ENCODE measurements at regions not wholly inside any gene's neighbourhood (a gene's known extent, or its start where the extent isn't known, plus 50 kb on each side); places are given as distances from the start of the nearest gene placed in this dataset.
"Not testable (repeated sequence)": the region's sequence is repeated elsewhere in the genome, so short reads cannot be mapped to it uniquely, and the experiment has no call there.

GRCh38 chr16:86345516-86345915, 164.8 kb upstream of the FOXF1 start:
- no CpG with 5 or more reads among the region's 12 CpGs for WGBS (ENCODE audit: insufficient coverage, low lambda C conversion rate)

GRCh38 chr16:86346034-86346433, 164.3 kb upstream of the FOXF1 start:
- DNase-seq, result no peak
- Histone ChIP-seq H3K4me3 (ENCODE audit: low read length) (no peak overlapping the region), H3K9me3 (ENCODE audit: control insufficient read depth, low read depth, low read length) (no peaks in the 10 kb centered on the region), H3K4me1 (ENCODE audit: control insufficient read depth, insufficient read depth, low read length) (peaks cover 7% of the 10 kb centered on the region), H3K36me3 (ENCODE audit: control insufficient read depth, insufficient read depth, low read length) (no peaks in the 10 kb centered on the region), H3K27me3 (ENCODE audit: control insufficient read depth, insufficient read depth, low read length) (peaks cover 69% of the 10 kb centered on the region), H3K27ac (ENCODE audit: low read length) (no peak overlapping the region)
- WGBS (ENCODE audit: insufficient coverage, low lambda C conversion rate), result 60% methylated on average over 1 of the region's 7 CpGs

More at GRCh38 chr16:86345516-86345915, 164.8 kb upstream of the FOXF1 start:
- H3K36me3 ChIP-seq (ENCODE audit: control insufficient read depth, insufficient read depth, low read length), result no peaks in the 10 kb centered on the region
- H3K4me1 ChIP-seq (ENCODE audit: control insufficient read depth, insufficient read depth, low read length), result peaks cover 7% of the 10 kb centered on the region
- no peak overlapping the region for H3K4me3 ChIP-seq (ENCODE audit: low read length)
- no peaks in the 10 kb centered on the region for H3K9me3 ChIP-seq (ENCODE audit: control insufficient read depth, low read depth, low read length)
- DNase-seq, result no peak
- peaks cover 69% of the 10 kb centered on the region for H3K27me3 ChIP-seq (ENCODE audit: control insufficient read depth, insufficient read depth, low read length)
- H3K27ac ChIP-seq (ENCODE audit: low read length), result no peak overlapping the region

- no peaks in the 10 kb centered on the region for H3K36me3 ChIP-seq (ENCODE audit: control insufficient read depth, insufficient read depth, low read length)
- DNase-seq, result no peak
- peaks cover 60% of the 10 kb centered on the region for H3K27me3 ChIP-seq (ENCODE audit: control insufficient read depth, insufficient read depth, low read length)
- H3K9me3 ChIP-seq (ENCODE audit: control insufficient read depth, low read depth, low read length), result no peaks in the 10 kb centered on the region
- H3K4me3 ChIP-seq (ENCODE audit: low read length), result no peak overlapping the region
- no CpG with 5 or more reads among the region's 3 CpGs for WGBS (ENCODE audit: insufficient coverage, low lambda C conversion rate)
- H3K27ac ChIP-seq (ENCODE audit: low read length), result no peak overlapping the region
- H3K4me1 ChIP-seq (ENCODE audit: control insufficient read depth, insufficient read depth, low read length), result peaks cover 7% of the 10 kb centered on the region
Measured at GRCh38 chr16:86347090-86347489, 163.2 kb upstream of the FOXF1 start.

GRCh38 chr16:86347916-86348555, 162.3 kb upstream of the FOXF1 start:
- no peak for DNase-seq
- Histone ChIP-seq H3K36me3 (ENCODE audit: control insufficient read depth, insufficient read depth, low read length) (no peaks in the 10 kb centered on the region), H3K27me3 (ENCODE audit: control insufficient read depth, insufficient read depth, low read length) (peaks cover 51% of the 10 kb centered on the region), H3K27ac (ENCODE audit: low read length) (no peak overlapping the region), H3K4me3 (ENCODE audit: low read length) (no peak overlapping the region), H3K9me3 (ENCODE audit: control insufficient read depth, low read depth, low read length) (no peaks in the 10 kb centered on the region), H3K4me1 (ENCODE audit: control insufficient read depth, insufficient read depth, low read length) (peaks cover 7% of the 10 kb centered on the region)
- no CpG with 5 or more reads among the region's 11 CpGs for WGBS (ENCODE audit: insufficient coverage, low lambda C conversion rate)

- Histone ChIP-seq H3K27ac (ENCODE audit: low read length) (no peak overlapping the region), H3K9me3 (ENCODE audit: control insufficient read depth, low read depth, low read length) (no peaks in the 10 kb centered on the region), H3K27me3 (ENCODE audit: control insufficient read depth, insufficient read depth, low read length) (peaks cover 47% of the 10 kb centered on the region), H3K4me1 (ENCODE audit: control insufficient read depth, insufficient read depth, low read length) (no peaks in the 10 kb centered on the region), H3K36me3 (ENCODE audit: control insufficient read depth, insufficient read depth, low read length) (no peaks in the 10 kb centered on the region), H3K4me3 (ENCODE audit: low read length) (no peak overlapping the region)
- no peak for DNase-seq
- WGBS (ENCODE audit: insufficient coverage, low lambda C conversion rate), result no CpG with 5 or more reads among the region's 5 CpGs
Measured at GRCh38 chr16:86349338-86349900, 160.9 kb upstream of the FOXF1 start.

- peaks cover 45% of the 10 kb centered on the region for H3K27me3 ChIP-seq (ENCODE audit: control insufficient read depth, insufficient read depth, low read length)
- no CpG with 5 or more reads among the region's 5 CpGs for WGBS (ENCODE audit: insufficient coverage, low lambda C conversion rate)
- DNase-seq, result no peak
- no peaks in the 10 kb centered on the region for H3K36me3 ChIP-seq (ENCODE audit: control insufficient read depth, insufficient read depth, low read length)
- H3K4me3 ChIP-seq (ENCODE audit: low read length), result no peak overlapping the region
- no peak overlapping the region for H3K27ac ChIP-seq (ENCODE audit: low read length)
- no peaks in the 10 kb centered on the region for H3K4me1 ChIP-seq (ENCODE audit: control insufficient read depth, insufficient read depth, low read length)
- H3K9me3 ChIP-seq (ENCODE audit: control insufficient read depth, low read depth, low read length), result no peaks in the 10 kb centered on the region
Measured at GRCh38 chr16:86350289-86350688, 160.0 kb upstream of the FOXF1 start.

- no peaks in the 10 kb centered on the region for H3K9me3 ChIP-seq (ENCODE audit: control insufficient read depth, low read depth, low read length)
- no peaks in the 10 kb centered on the region for H3K4me1 ChIP-seq (ENCODE audit: control insufficient read depth, insufficient read depth, low read length)
- H3K4me3 ChIP-seq (ENCODE audit: low read length), result no peak overlapping the region
- DNase-seq, result no peak
- no peaks in the 10 kb centered on the region for H3K36me3 ChIP-seq (ENCODE audit: control insufficient read depth, insufficient read depth, low read length)
- H3K27ac ChIP-seq (ENCODE audit: low read length), result no peak overlapping the region
- no CpG with 5 or more reads among the region's 20 CpGs for WGBS (ENCODE audit: insufficient coverage, low lambda C conversion rate)
- H3K27me3 ChIP-seq (ENCODE audit: control insufficient read depth, insufficient read depth, low read length), result peaks cover 45% of the 10 kb centered on the region
Measured at GRCh38 chr16:86351041-86351784, 159.1 kb upstream of the FOXF1 start.

GRCh38 chr16:86351785-86352139, 158.6 kb upstream of the FOXF1 start:
- not testable (repeated sequence) for H3K4me3 ChIP-seq (ENCODE audit: low read length); H3K9me3 ChIP-seq (ENCODE audit: control insufficient read depth, low read depth, low read length); DNase-seq; H3K36me3 ChIP-seq (ENCODE audit: control insufficient read depth, insufficient read depth, low read length); H3K27ac ChIP-seq (ENCODE audit: low read length); H3K4me1 ChIP-seq (ENCODE audit: control insufficient read depth, insufficient read depth, low read length)
- peaks cover 45% of the 10 kb centered on the region for H3K27me3 ChIP-seq (ENCODE audit: control insufficient read depth, insufficient read depth, low read length)
- no CpG with 5 or more reads among the region's 10 CpGs for WGBS (ENCODE audit: insufficient coverage, low lambda C conversion rate)

GRCh38 chr16:86353148-86353547, 157.2 kb upstream of the FOXF1 start:
- Histone ChIP-seq H3K4me1 (ENCODE audit: control insufficient read depth, insufficient read depth, low read length) (no peaks in the 10 kb centered on the region), H3K9me3 (ENCODE audit: control insufficient read depth, low read depth, low read length) (no peaks in the 10 kb centered on the region), H3K27me3 (ENCODE audit: control insufficient read depth, insufficient read depth, low read length) (peaks cover 34% of the 10 kb centered on the region), H3K27ac (ENCODE audit: low read length) (no peak overlapping the region), H3K36me3 (ENCODE audit: control insufficient read depth, insufficient read depth, low read length) (no peaks in the 10 kb centered on the region), H3K4me3 (ENCODE audit: low read length) (no peak overlapping the region)
- WGBS (ENCODE audit: insufficient coverage, low lambda C conversion rate), result 67% methylated on average over 3 of the region's 11 CpGs
- no peak for DNase-seq

GRCh38 chr16:86353948-86354347, 156.4 kb upstream of the FOXF1 start:
- Histone ChIP-seq H3K27me3 (ENCODE audit: control insufficient read depth, insufficient read depth, low read length) (peaks cover 30% of the 10 kb centered on the region), H3K36me3 (ENCODE audit: control insufficient read depth, insufficient read depth, low read length) (no peaks in the 10 kb centered on the region), H3K4me1 (ENCODE audit: control insufficient read depth, insufficient read depth, low read length) (no peaks in the 10 kb centered on the region), H3K27ac (ENCODE audit: low read length) (no peak overlapping the region), H3K9me3 (ENCODE audit: control insufficient read depth, low read depth, low read length) (no peaks in the 10 kb centered on the region), H3K4me3 (ENCODE audit: low read length) (no peak overlapping the region)
- WGBS (ENCODE audit: insufficient coverage, low lambda C conversion rate), result no CpG with 5 or more reads among the region's 9 CpGs
- DNase-seq, result no peak
